GM23248 (cell line): ENCODE measurements at regions not wholly inside any gene's neighbourhood (a gene's known extent, or its start where the extent isn't known, plus 50 kb on each side); places are given as distances from the start of the nearest gene placed in this dataset. TPM values are rescaled to one million over a fixed set of nuclear protein-coding genes. Genes with fewer than 3 reads are reported as not detected.

ENCODE experiments used
- DNase-seq: peaks from one replicate; pipeline ENCODE4 v3.0.0-alpha.2; 2015
- H2AFZ ChIP-seq: fragments of 200-600 bp; sonication (generic); 2 replicates; pipeline ENCODE4 v1.6.1; 2016; ENCODE audit warnings: antibody characterized with exemption
- H3F3A ChIP-seq: fragments of 200-600 bp; sonication (generic); 2 replicates; pipeline ENCODE4 v1.6.1; 2016; ENCODE audit warnings: mild to moderate bottlenecking, antibody characterized with exemption, mixed run types; ENCODE audit not compliant: insufficient read depth
- H3K27ac ChIP-seq: fragments of 200-600 bp; sonication (generic); 2 replicates; pipeline ENCODE4 v1.5.1; 2016; ENCODE audit warnings: mild to moderate bottlenecking
- H3K27me3 ChIP-seq: fragments of 200-600 bp; sonication (generic); replicated peaks from 2 replicates; pipeline ENCODE4 v1.6.1; 2016; ENCODE audit warnings: mild to moderate bottlenecking; ENCODE audit not compliant: insufficient read depth
- H3K36me3 ChIP-seq: fragments of 200-600 bp; sonication (generic); 2 replicates; pipeline ENCODE4 v1.6.1; 2016; ENCODE audit warnings: low read depth, mild to moderate bottlenecking
- H3K4me1 ChIP-seq: fragments of 200-600 bp; sonication (generic); 2 replicates; pipeline ENCODE4 v1.6.1; 2016; ENCODE audit warnings: mild to moderate bottlenecking; ENCODE audit not compliant: insufficient read depth
- H3K4me2 ChIP-seq: fragments of 200-600 bp; sonication (generic); one replicate; pipeline ENCODE4 v1.6.1; 2016; ENCODE audit warnings: mild to moderate bottlenecking; ENCODE audit not compliant: unreplicated experiment
- H3K4me3 ChIP-seq: fragments of 200-600 bp; sonication (generic); 2 replicates; pipeline ENCODE4 v1.5.1; 2016; ENCODE audit warnings: mild to moderate bottlenecking
- H3K79me2 ChIP-seq: fragments of 200-600 bp; sonication (generic); 2 replicates; pipeline ENCODE4 v1.6.1; 2016; ENCODE audit warnings: mild to moderate bottlenecking; ENCODE audit not compliant: insufficient read depth
- H3K9ac ChIP-seq: fragments of 200-600 bp; sonication (generic); 2 replicates; pipeline ENCODE4 v1.6.1; 2016; ENCODE audit warnings: mild to moderate bottlenecking
- H3K9me2 ChIP-seq: fragments of 200-600 bp; sonication (generic); 2 replicates; pipeline ENCODE4 v1.6.1; 2016; ENCODE audit warnings: mixed run types, mild to moderate bottlenecking, moderate library complexity; ENCODE audit not compliant: insufficient read depth
- H3K9me3 ChIP-seq: fragments of 200-600 bp; sonication (generic); one replicate; pipeline ENCODE4 v1.6.1; 2017; ENCODE audit warnings: low read depth
- H4K20me1 ChIP-seq: fragments of 200-600 bp; sonication (generic); 2 replicates; pipeline ENCODE4 v1.6.0; 2016; ENCODE audit not compliant: insufficient read depth
- EZH2 ChIP-seq: fragments of 200-600 bp; sonication (generic); IDR thresholded peaks from 2 replicates; pipeline ENCODE4 v1.6.1; 2018; ENCODE audit warnings: antibody characterized with exemption, mild to moderate bottlenecking; ENCODE audit not compliant: insufficient read depth, poor library complexity, severe bottlenecking
- EZH2phosphoT487 ChIP-seq: fragments of 200-600 bp; sonication (generic); IDR thresholded peaks from 2 replicates; pipeline ENCODE4 v1.6.1; 2018; ENCODE audit warnings: antibody characterized with exemption, moderate library complexity, mild to moderate bottlenecking, low read depth; ENCODE audit not compliant: insufficient read depth
- WGBS, 2 experiments: methylation state at CpG; one replicate each; pipeline ENCODE4 v1.1.6; 2015 to 2017; ENCODE audit warnings: low lambda C conversion rate in 2 of 2, low coverage in 1 of 2; ENCODE audit errors: missing lambda C conversion rate in 2 of 2; 5-methylcytosine and 5-hydroxymethylcytosine counted together
- in situ Hi-C: fragments of 300-500 bp; cut with MboI; formaldehyde crosslinking; loops from 2 replicates; pipeline ENCODE4 v1.15.0; 2020
- small RNA-seq: library from RNA; depleted of rRNA; stranded (forward); fragments of <200 nt; gene quantifications from one replicate; pipeline ENCODE3, GENCODE V24; 2014; ENCODE audit warnings: low read depth, low replicate concordance

- H3K79me2 ChIP-seq = no peaks in the 10 kb centered on the region
- H3K9me3 ChIP-seq = no peaks in the 10 kb centered on the region
- no peak overlapping the region for H3K4me2 ChIP-seq
- peaks cover 7% of the 10 kb centered on the region; the same call in 1 of the 2 replicates for H3K4me1 ChIP-seq
- no peaks in the 10 kb centered on the region for H4K20me1 ChIP-seq
- no peaks in the 10 kb centered on the region for H3K36me3 ChIP-seq
- H3K9ac ChIP-seq = no peak overlapping the region
- in situ Hi-C loops = no loop called here
- H3F3A ChIP-seq = 0 out of 2 replicates have a peak, but pooled peaks cover 7% of the 10 kb centered on the region
- DNase-seq = peak; percentile 13
- no peak overlapping the region for H2AFZ ChIP-seq
- no peaks in the 10 kb centered on the region for H3K9me2 ChIP-seq
- no peak for TF ChIP-seq EZH2phosphoT487
- no peak for TF ChIP-seq EZH2
- no peaks in the 10 kb centered on the region; the same call in 1 of the 2 replicates for H3K27me3 ChIP-seq
- 30 to 32% methylated on average over 4 of the region's 4 CpGs for WGBS, 2 experiments
- H3K27ac ChIP-seq = no peak overlapping the region
- no peak overlapping the region for H3K4me3 ChIP-seq
Measured at GRCh38 chr22:33111491-33111890, 53.3 kb upstream of the SYN3 start.

GRCh38 chr22:33110562-33111163 lies 52.5 kb upstream of the SYN3 start:
- Histone ChIP-seq H3K4me1 (peaks cover 9% of the 10 kb centered on the region; the same call in 1 of the 2 replicates), H4K20me1 (no peaks in the 10 kb centered on the region), H3K9ac (no peak overlapping the region), H3K36me3 (no peaks in the 10 kb centered on the region), H3K4me2 (no peak overlapping the region), H3K79me2 (no peaks in the 10 kb centered on the region), H3K4me3 (no peak overlapping the region), H2AFZ (no peak overlapping the region), H3F3A (0 out of 2 replicates have a peak, but pooled peaks cover 7% of the 10 kb centered on the region), H3K27ac (no peak overlapping the region), H3K9me2 (no peaks in the 10 kb centered on the region), H3K27me3 (no peaks in the 10 kb centered on the region; the same call in 1 of the 2 replicates), H3K9me3 (no peaks in the 10 kb centered on the region)
- DNase-seq = peak; percentile 65
- in situ Hi-C loops = no loop called here
- TF ChIP-seq EZH2 (no peak), EZH2phosphoT487 (no peak)
- WGBS, 2 experiments = 1 to 7% methylated on average over 7 of the region's 7 CpGs

DNA sequence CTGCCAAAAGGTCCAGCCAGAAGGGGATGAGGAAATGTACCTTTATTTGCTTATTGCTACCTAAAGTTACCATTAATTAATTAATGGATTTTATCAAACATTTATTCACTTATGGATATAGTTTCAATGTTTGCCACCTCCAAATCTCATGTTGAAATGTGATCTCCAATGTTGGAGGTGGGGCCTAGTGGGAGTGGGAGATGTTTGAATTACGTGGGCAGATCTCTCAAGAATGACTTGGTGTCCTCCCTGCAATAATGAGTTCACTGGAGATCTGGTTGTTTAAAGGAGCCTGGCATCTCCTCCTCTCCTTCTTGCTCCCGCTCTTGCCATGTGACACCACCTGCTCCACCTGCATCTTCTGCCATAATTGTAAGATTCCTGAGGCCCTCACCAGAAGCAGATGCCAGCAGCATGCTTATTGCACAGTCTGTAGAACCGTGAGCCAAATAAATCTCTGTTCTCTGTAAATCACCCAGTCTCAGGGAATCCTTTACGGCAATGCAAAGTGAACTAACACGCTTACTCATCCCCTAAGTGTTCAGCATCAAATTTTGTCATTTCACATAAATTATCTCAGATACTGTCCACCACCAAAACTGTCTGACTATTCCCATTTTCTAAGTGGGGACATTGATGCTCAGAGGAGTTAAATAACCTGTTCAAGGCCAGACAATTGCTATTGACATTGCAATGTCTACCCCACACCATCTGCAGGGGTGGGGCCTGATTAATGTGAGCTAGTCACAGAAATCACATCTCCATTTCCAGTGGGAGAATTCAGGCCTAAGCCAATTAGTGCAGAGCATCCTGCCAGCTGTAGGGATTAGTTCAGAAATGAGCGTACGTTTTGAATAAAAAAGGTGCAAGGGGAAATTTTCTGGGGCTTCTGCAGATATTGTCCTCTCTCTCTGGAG lies 51.6 kb upstream of the SYN3 start:
- H3K4me1 ChIP-seq = peaks cover 15% of the 10 kb centered on the region; the same call in 1 of the 2 replicates
- no peaks in the 10 kb centered on the region for H3K9me3 ChIP-seq
- TF ChIP-seq EZH2phosphoT487 = no peak
- TF ChIP-seq EZH2 = no peak
- no peaks in the 10 kb centered on the region for H3K9me2 ChIP-seq
- H3K36me3 ChIP-seq = no peaks in the 10 kb centered on the region
- no peak overlapping the region for H3K27ac ChIP-seq
- no peaks in the 10 kb centered on the region; the same call in 1 of the 2 replicates for H3K27me3 ChIP-seq
- 0 out of 2 replicates have a peak, but pooled peaks cover 7% of the 10 kb centered on the region for H3F3A ChIP-seq
- H3K79me2 ChIP-seq = no peaks in the 10 kb centered on the region
- H3K4me2 ChIP-seq = no peak overlapping the region
- no peak overlapping the region for H3K9ac ChIP-seq
- no peak overlapping the region for H2AFZ ChIP-seq
- 19 to 27% methylated on average over 7 of the region's 7 CpGs for WGBS, 2 experiments
- H3K4me3 ChIP-seq = no peak overlapping the region
- in situ Hi-C loops = no loop called here
- no peak for DNase-seq
- no peaks in the 10 kb centered on the region for H4K20me1 ChIP-seq

- no peak overlapping the region for H3K9ac ChIP-seq
- in situ Hi-C loops = no loop called here
- WGBS, 2 experiments = 49 to 51% methylated on average over 5 of the region's 5 CpGs
Measured at GRCh38 chr22:33108037-33108436, 49.9 kb upstream of the SYN3 start.

More at GRCh38 chr22:33108037-33108436, 49.9 kb upstream of the SYN3 start:
- Histone ChIP-seq H3K9me3 (no peaks in the 10 kb centered on the region), H3K4me3 (no peak overlapping the region), H3K27ac (no peak overlapping the region), H4K20me1 (no peaks in the 10 kb centered on the region), H3K79me2 (no peaks in the 10 kb centered on the region), H3K4me2 (no peak overlapping the region), H3K27me3 (no peaks in the 10 kb centered on the region; the same call in 1 of the 2 replicates), H3K4me1 (peaks cover 15% of the 10 kb centered on the region; the same call in 1 of the 2 replicates), H3F3A (0 out of 2 replicates have a peak, but pooled peaks cover 7% of the 10 kb centered on the region), H3K36me3 (no peaks in the 10 kb centered on the region), H2AFZ (no peak overlapping the region), H3K9me2 (no peaks in the 10 kb centered on the region)
- peak; percentile 31 for DNase-seq
- TF ChIP-seq EZH2 (no peak), EZH2phosphoT487 (no peak)

Small RNAs in the stretch of these regions (small RNA-seq; reads per million reads assigned to genes)
- not detected for gene Z82198.3
